Choroid plexus epithelial cell (primary cell): ENCODE measurements at regions not wholly inside any gene's neighbourhood (a gene's known extent, or its start where the extent isn't known, plus 50 kb on each side); places are given as distances from the start of the nearest gene placed in this dataset.
"Not testable (repeated sequence)": the region's sequence is repeated elsewhere in the genome, so short reads cannot be mapped to it uniquely, and the experiment has no call there.

Experiments
- DNase-seq: peaks from one replicate; pipeline ENCODE4 v3.0.0-alpha.2; 2010; ENCODE audit warnings: low read depth
- H3K4me3 ChIP-seq: 2 replicates; pipeline ENCODE4 v1.5.1; 2011; ENCODE audit warnings: low read depth, mild to moderate bottlenecking, control low read depth, low read length, moderate library complexity
- CTCF ChIP-seq: conservative IDR thresholded peaks from 2 replicates; pipeline ENCODE4 v1.5.1; 2011; ENCODE audit warnings: low read depth, mild to moderate bottlenecking, control low read depth, inconsistent platforms, low read length, moderate library complexity

- TF ChIP-seq CTCF = no peak
- DNase-seq = no peak
- no peak overlapping the region for H3K4me3 ChIP-seq
Observed at GRCh38 chr20:39716796-39717341, 754.7 kb downstream of the DHX35 start.

DNA sequence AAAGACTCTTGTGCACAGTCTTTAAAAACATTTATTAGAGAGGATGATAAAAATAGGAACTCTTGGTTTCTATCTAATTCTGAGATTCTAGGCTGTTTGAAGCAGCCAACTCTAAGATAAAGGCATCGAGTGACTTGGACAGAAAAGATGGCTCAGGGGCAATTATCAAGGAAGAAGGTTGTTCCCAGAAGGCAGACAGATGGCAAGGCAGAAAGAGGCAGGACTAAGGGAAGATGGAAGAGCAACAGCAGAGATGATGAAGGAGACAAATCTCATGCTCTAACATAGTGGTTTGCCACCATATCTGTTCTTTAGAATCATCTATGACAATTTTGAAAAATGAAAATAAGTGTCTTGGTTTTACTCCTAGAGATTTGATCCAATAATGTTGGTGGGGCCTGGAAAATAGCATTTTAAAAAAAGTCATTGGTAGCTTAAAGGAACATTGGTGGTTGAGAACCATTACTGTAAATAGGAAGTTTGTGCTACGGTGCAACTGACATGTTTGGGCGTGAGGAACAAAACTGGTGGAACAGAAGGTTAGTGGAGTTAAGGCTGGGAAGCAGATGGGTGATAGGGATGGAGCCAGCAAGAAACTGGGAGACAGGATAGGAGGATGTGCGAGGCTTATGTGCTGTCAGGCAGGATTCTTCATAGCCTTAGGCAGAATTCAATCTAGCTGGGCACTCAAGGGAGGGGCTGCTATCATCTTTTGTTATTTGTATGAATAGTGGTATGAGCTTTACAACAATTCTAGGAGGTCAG, 751.1 kb downstream of the DHX35 start:
- no peak overlapping the region for H3K4me3 ChIP-seq
- TF ChIP-seq CTCF = no peak
- no peak for DNase-seq

DNA sequence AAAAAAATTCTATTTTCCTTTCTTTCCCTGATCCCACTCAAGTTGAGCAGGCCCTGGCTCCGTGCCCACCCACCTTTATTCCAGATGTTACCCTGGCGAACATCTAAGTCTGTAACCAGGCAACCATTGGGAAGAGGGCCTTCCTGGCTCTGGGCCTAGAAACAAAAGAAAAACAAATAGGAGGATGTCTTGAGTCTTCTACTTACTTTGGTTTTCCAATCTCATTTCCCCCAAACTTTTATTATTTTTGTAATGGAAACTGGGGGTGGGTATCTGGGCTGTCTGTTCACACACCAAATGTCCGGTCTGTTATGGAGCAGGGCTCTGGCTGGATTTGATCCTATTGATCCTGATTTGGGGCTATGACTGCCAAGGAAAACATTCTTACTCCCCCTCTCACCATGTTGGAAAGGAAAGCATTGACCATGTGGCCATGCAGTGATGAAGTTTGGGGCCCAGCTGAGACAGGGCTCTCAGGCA, 744.1 kb downstream of the DHX35 start:
- peak; percentile 3 for DNase-seq

DNA sequence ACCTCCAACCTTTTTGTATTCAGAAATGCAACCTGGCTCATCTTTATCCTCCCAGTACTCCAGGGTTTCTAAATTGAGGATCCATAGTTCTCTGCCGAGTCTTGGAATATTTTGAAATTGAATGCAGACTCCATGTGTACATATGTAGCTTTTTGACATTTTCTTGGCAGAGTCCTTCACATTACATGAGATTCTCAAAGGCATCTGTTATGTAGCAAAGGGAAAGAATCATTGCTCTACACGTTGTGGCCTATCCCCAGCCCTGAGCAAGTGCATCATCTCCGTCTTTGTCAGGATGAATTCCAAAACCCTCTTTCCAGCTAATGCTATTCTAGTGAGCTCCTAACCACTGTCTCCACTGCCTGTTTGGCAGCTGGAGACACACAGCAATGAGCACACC, 742.9 kb downstream of the DHX35 start:
- no peak for DNase-seq
- no peak overlapping the region for H3K4me3 ChIP-seq
- TF ChIP-seq CTCF = no peak

More for the DNA sequence above, 744.1 kb downstream of the DHX35 start:
- no peak for TF ChIP-seq CTCF
- no peak overlapping the region for H3K4me3 ChIP-seq

DNA sequence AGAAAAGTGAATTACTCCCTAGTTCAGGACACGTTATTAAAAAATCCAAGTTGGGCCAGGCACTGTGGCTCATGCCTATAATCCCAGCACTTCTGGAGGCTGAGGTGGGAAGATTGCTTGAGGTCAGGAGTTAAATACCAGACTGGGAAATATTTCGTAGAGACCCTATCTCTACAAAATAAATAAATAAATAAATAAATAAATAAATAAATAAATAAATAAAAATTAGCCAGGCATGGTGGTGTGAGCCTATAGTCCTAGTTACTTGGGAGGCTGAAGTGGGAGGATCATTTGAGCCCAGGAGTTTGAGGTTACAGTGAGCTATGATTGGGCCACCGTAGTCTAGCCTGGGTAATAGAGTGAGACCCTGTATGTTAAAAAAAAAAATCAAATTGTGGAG, 741.2 kb downstream of the DHX35 start:
- not testable (repeated sequence) for DNase-seq, H3K4me3 ChIP-seq

DNA sequence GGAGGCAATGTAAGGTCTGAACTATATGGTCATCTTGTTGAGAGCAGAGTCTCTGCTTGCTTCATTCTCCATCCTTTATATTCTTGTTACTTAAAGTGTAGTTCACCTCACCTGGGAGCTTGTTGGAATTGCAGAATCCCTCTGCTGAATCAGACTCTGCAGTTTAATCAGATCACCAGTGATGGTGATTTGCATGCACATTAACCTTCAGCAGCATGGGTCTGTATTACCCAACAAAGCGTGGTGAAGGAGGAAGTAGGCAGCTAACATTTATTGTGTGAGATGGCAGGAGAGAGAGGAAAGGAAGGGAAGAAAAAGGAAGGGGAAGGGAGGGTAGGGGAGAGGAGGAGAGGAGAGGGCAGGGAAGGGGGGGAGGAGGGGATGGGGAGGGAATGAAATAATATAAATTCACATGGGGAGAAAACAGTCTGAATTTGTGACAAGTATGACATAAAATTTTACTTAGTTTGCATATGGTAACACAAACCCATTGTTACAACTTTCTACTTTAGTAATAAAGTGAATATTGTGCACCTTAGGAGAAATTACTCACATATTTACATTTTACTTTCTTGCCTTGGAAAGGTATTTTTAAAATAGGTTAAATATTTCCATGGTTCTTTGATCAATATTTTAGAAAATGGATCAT, 740.7 kb downstream of the DHX35 start:
- no peak for DNase-seq
- TF ChIP-seq CTCF = no peak
- H3K4me3 ChIP-seq = no peak overlapping the region

DNA sequence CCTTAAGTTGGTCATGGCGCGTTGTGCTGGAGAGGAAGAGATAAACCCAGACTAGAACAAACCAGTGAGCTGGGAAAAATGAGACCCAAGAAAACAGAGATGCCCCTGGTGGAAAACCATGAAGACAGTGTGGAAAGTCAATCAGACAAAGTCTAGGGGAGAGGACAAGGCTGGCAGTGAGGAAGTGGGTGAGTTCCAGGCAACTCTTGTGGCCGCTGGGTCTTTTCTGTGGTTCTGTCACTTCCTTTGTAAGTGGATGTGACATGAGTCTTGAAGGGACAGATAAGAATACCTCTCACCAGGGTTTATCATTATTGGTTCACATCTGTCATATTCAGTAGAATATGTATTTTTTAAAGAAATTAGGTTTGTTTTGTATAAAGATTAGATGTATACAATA, 738.4 kb downstream of the DHX35 start:
- no peak for DNase-seq
- TF ChIP-seq CTCF = no peak
- no peak overlapping the region for H3K4me3 ChIP-seq
